ENCODE measurements at regions not wholly inside any gene's neighbourhood (a gene's known extent, or its start where the extent isn't known, plus 50 kb on each side); places are given as distances from the start of the nearest gene placed in this dataset.
"Not testable (repeated sequence)": the region's sequence is repeated elsewhere in the genome, so short reads cannot be mapped to it uniquely, and the experiment has no call there.

GRCh38 chr4:53895137-53895536 lies 169.3 kb downstream of the CHIC2 start:
- CTCF ChIA-PET = no interaction called here
- POLR2A ChIA-PET = no interaction called here

- ChIA-PET CTCF (no interaction called here), POLR2A (no interaction called here)
These were observed 173.9 kb downstream of the CHIC2 start for GRCh38 chr4:53890461-53890860.

GRCh38 chr4:53889326-53890055 lies 174.9 kb downstream of the CHIC2 start:
- POLR2A ChIA-PET = no interaction called here

GRCh38 chr4:53886090-53886489 lies 178.3 kb downstream of the CHIC2 start:
- ChIA-PET CTCF (no interaction called here), POLR2A (no interaction called here)

More at GRCh38 chr4:53889326-53890055, 174.9 kb downstream of the CHIC2 start:
- CTCF ChIA-PET = no interaction called here

GRCh38 chr4:53885668-53886067 lies 178.7 kb downstream of the CHIC2 start:
- POLR2A ChIA-PET = no interaction called here
- CTCF ChIA-PET = no interaction called here

- POLR2A ChIA-PET, CTCF ChIA-PET: not testable (repeated sequence)
These were observed 187.3 kb downstream of the CHIC2 start for GRCh38 chr4:53877096-53877495.

GRCh38 chr4:53866055-53866454 lies 198.3 kb downstream of the CHIC2 start:
- POLR2A ChIA-PET = no interaction called here
- CTCF ChIA-PET = interaction anchor here (1.2 kb wide), 1 partner anchor 10 kb away, joined by 3 read pairs; no protein-coding TSS in a partner anchor

GRCh38 chr4:53865054-53865453 lies 199.4 kb downstream of the CHIC2 start:
- ChIA-PET CTCF (interaction anchor here (1.2 kb wide), 1 partner anchor 11 kb away, joined by 3 read pairs; no protein-coding TSS in a partner anchor), POLR2A (no interaction called here)

- ChIA-PET CTCF (no interaction called here), POLR2A (no interaction called here)
These were observed 200.6 kb downstream of the CHIC2 start for GRCh38 chr4:53863736-53864365.

- CTCF ChIA-PET = no interaction called here
- POLR2A ChIA-PET = no interaction called here
These were observed 201.2 kb downstream of the CHIC2 start for GRCh38 chr4:53863158-53863557.

- ChIA-PET POLR2A (no interaction called here), CTCF (no interaction called here)
These were observed 202.4 kb downstream of the CHIC2 start for GRCh38 chr4:53861856-53862610.

- POLR2A ChIA-PET = no interaction called here
- CTCF ChIA-PET = no interaction called here
These were observed 205.1 kb downstream of the CHIC2 start for GRCh38 chr4:53859305-53859704.

- CTCF ChIA-PET = no interaction called here
These were observed 205.7 kb downstream of the CHIC2 start for GRCh38 chr4:53858744-53859143.

GRCh38 chr4:53855581-53856250 lies 208.7 kb downstream of the CHIC2 start:
- ChIA-PET POLR2A (no interaction called here), CTCF (no interaction called here)

More at GRCh38 chr4:53858744-53859143, 205.7 kb downstream of the CHIC2 start:
- POLR2A ChIA-PET = no interaction called here

GRCh38 chr4:53854991-53855568 lies 209.3 kb downstream of the CHIC2 start:
- ChIA-PET CTCF (no interaction called here), POLR2A (no interaction called here)

- ChIA-PET POLR2A (no interaction called here), CTCF (no interaction called here)
These were observed 212.1 kb downstream of the CHIC2 start for GRCh38 chr4:53852343-53852742.

- CTCF ChIA-PET = no interaction called here
- POLR2A ChIA-PET = no interaction called here
These were observed 216.4 kb downstream of the CHIC2 start for GRCh38 chr4:53847965-53848364.

GRCh38 chr4:53844551-53844950 lies 219.9 kb downstream of the CHIC2 start:
- ChIA-PET POLR2A (no interaction called here), CTCF (no interaction called here)

- POLR2A ChIA-PET = no interaction called here
- CTCF ChIA-PET = no interaction called here
These were observed 220.3 kb downstream of the CHIC2 start for GRCh38 chr4:53844133-53844532.

- CTCF ChIA-PET = no interaction called here
- POLR2A ChIA-PET = no interaction called here
These were observed 222.7 kb downstream of the CHIC2 start for GRCh38 chr4:53841711-53842110.

Measured in activated CD8-positive, alpha-beta memory T cell treated with anti-CD3 and anti-CD28 coated beads for 36 hours (primary cell).